Transverse colon (tissue), 4 donors: ENCODE measurements at regions not wholly inside any gene's neighbourhood (a gene's known extent, or its start where the extent isn't known, plus 50 kb on each side); places are given as distances from the start of the nearest gene placed in this dataset.

Experiments
- DNase-seq: peaks from one replicate; pipeline ENCODE4 v3.0.0-alpha.2; 2019
- H3K27ac ChIP-seq, 4 donors: fragments of 200-600 bp; sonication (generic); 2 replicates each; pipeline ENCODE4 v1.5.1; 2016 to 2018; ENCODE audit warnings: inconsistent platforms in 4 of 4
- H3K27me3 ChIP-seq: fragments of 200-600 bp; sonication (generic); 2 replicates; pipeline ENCODE4 v1.5.1; 2017; ENCODE audit warnings: inconsistent platforms
- H3K36me3 ChIP-seq, 4 donors: fragments of 200-600 bp; sonication (generic); 2 replicates each; pipeline ENCODE4 v1.5.1; 2017 to 2019; ENCODE audit warnings: inconsistent platforms in 4 of 4
- H3K4me1 ChIP-seq, 4 donors: fragments of 200-600 bp; sonication (generic); 2 replicates each; pipeline ENCODE4 v1.5.1; 2017 to 2020; ENCODE audit warnings: inconsistent platforms in 4 of 4
- H3K4me3 ChIP-seq, 4 donors: fragments of 200-600 bp; sonication (generic); 1 replicate in 1 of 4; 2 replicates in 3 of 4; pipeline versions ENCODE4 v1.5.1 to v1.6.1; 2017 to 2019; ENCODE audit warnings: inconsistent platforms in 4 of 4
- H3K9me3 ChIP-seq, 2 donors: fragments of 200-600 bp; sonication (generic); 2 replicates each; pipeline ENCODE4 v1.5.1; 2017 to 2019; ENCODE audit warnings: inconsistent platforms in 2 of 2
- CTCF ChIP-seq, 5 experiments: fragments of 200-600 bp in 3 of 5; fragments of 450-650 bp in 2 of 5; sonication (generic) in 3 of 5; IDR thresholded peaks; 1 replicate in 2 of 5; 2 replicates in 3 of 5; pipeline ENCODE4 v1.5.1; 2016 to 2017; ENCODE audit warnings: antibody characterized with exemption in 5 of 5, inconsistent platforms in 3 of 5, mild to moderate bottlenecking in 2 of 5, moderate library complexity in 1 of 5
- EP300 ChIP-seq: sonication (generic); formaldehyde crosslinking; IDR thresholded peaks from one replicate; pipeline ENCODE4 v1.6.1; 2017; ENCODE audit warnings: antibody characterized with exemption, low read depth
- POLR2A ChIP-seq: fragments of 450-650 bp; IDR thresholded peaks from one replicate; pipeline ENCODE4 v1.6.1; 2016; ENCODE audit warnings: antibody characterized with exemption, mild to moderate bottlenecking, moderate library complexity
- POLR2AphosphoS5 ChIP-seq, 3 donors: sonication (generic); formaldehyde crosslinking; IDR thresholded peaks; one replicate each; pipeline ENCODE4 v1.6.1; 2016; ENCODE audit warnings: antibody characterized with exemption in 3 of 3
- WGBS, 2 donors: methylation state at CpG; one replicate each; pipeline ENCODE4 v1.1.5; 2018; ENCODE audit warnings: low coverage in 1 of 2; 5-methylcytosine and 5-hydroxymethylcytosine counted together
- in situ Hi-C, 4 donors: fragments of 200-750 bp; cut with MboI; loops; one replicate each; pipeline versions ENCODE4 v1.15.0 to v1.15.1; 2017; ENCODE audit warnings: low sequenced_read_pairs in 3 of 4, low pct_ligation_motif_present in 1 of 4, low pct_unique_long_range_greater_than_20kb in 1 of 4
- intact Hi-C: fragments of 100-400 bp; cut with DNase I; formaldehyde crosslinking; loops from one replicate; pipeline ENCODE4 v1.15.1; 2023; ENCODE audit warnings: low total_unique reads

GRCh38 chr20:6490849-6491248 lies 276.6 kb upstream of the BMP2 start:
- DNase-seq, result no peak
- TF ChIP-seq CTCF (IDR thresholded peaks at IDR 0.05), result no peak
- no peak for TF ChIP-seq POLR2AphosphoS5 (IDR thresholded peaks at IDR 0.05)
- no peak for TF ChIP-seq EP300
- no peak for TF ChIP-seq POLR2A
- Histone ChIP-seq H3K36me3 (no peaks in the 10 kb centered on the region), H3K4me1 (peaks cover 0 to 4% (median 0%) of the 10 kb centered on the region in 4 donors), H3K9me3 (no peaks in the 10 kb centered on the region), H3K27ac (no peak overlapping the region), H3K27me3 (no peaks in the 10 kb centered on the region), H3K4me3 (no peak overlapping the region)
- in situ Hi-C loops, result no loop called here
- 54 to 86% methylated on average over 2 to 3 of the region's 3 CpGs for WGBS, 2 donors
- intact Hi-C loops, result no loop called here

- in situ Hi-C loops, result no loop called here
- Histone ChIP-seq H3K27me3 (no peaks in the 10 kb centered on the region), H3K9me3 (no peaks in the 10 kb centered on the region), H3K36me3 (no peaks in the 10 kb centered on the region), H3K4me1 (peaks cover 0 to 4% (median 0%) of the 10 kb centered on the region in 4 donors), H3K4me3 (no peak overlapping the region), H3K27ac (no peak overlapping the region)
- whole genome bisulfite sequencing, 2 donors, result 60 to 68% methylated on average over 4 to 16 of the region's 16 CpGs
- intact Hi-C loops, result no loop called here
- no peak for DNase-seq
- no peak for TF ChIP-seq POLR2A
- no peak for TF ChIP-seq EP300
- TF ChIP-seq CTCF (IDR thresholded peaks at IDR 0.05), result no peak
- no peak for TF ChIP-seq POLR2AphosphoS5 (IDR thresholded peaks at IDR 0.05)
Measured at GRCh38 chr20:6489361-6490171, 277.9 kb upstream of the BMP2 start.

GRCh38 chr20:6485351-6485750 lies 282.1 kb upstream of the BMP2 start:
- no peak for TF ChIP-seq CTCF (IDR thresholded peaks at IDR 0.05)
- no peak for TF ChIP-seq POLR2A
- TF ChIP-seq EP300, result no peak
- no peak for TF ChIP-seq POLR2AphosphoS5 (IDR thresholded peaks at IDR 0.05)

GRCh38 chr20:6483727-6484126 lies 283.8 kb upstream of the BMP2 start:
- in situ Hi-C loops, result no loop called here
- WGBS, 2 donors, result 90 to 92% methylated on average over 2 of the region's 2 CpGs

More at GRCh38 chr20:6485351-6485750, 282.1 kb upstream of the BMP2 start:
- no peaks in the 10 kb centered on the region for H3K27me3 ChIP-seq
- no peaks in the 10 kb centered on the region for H3K9me3 ChIP-seq
- no peak overlapping the region for H3K4me3 ChIP-seq
- peaks cover 0 to 4% (median 0%) of the 10 kb centered on the region in 4 donors for H3K4me1 ChIP-seq
- DNase-seq, result no peak
- H3K36me3 ChIP-seq, result no peaks in the 10 kb centered on the region
- H3K27ac ChIP-seq, result no peak overlapping the region
- intact Hi-C loops (no loop called here), in situ Hi-C loops (no loop called here)
- 51 to 74% methylated on average over 3 to 7 of the region's 7 CpGs for WGBS, 2 donors

More at GRCh38 chr20:6483727-6484126, 283.8 kb upstream of the BMP2 start:
- Histone ChIP-seq H3K27ac (no peak overlapping the region), H3K4me3 (no peak overlapping the region), H3K9me3 (no peaks in the 10 kb centered on the region), H3K27me3 (no peaks in the 10 kb centered on the region), H3K4me1 (no peaks in the 10 kb centered on the region), H3K36me3 (no peaks in the 10 kb centered on the region)
- DNase-seq, result no peak
- intact Hi-C loops, result no loop called here
- TF ChIP-seq EP300 (no peak), CTCF (IDR thresholded peaks at IDR 0.05) (no peak), POLR2AphosphoS5 (IDR thresholded peaks at IDR 0.05) (no peak), POLR2A (no peak)
